EH (cell line): ENCODE measurements at regions not wholly inside any gene's neighbourhood (a gene's known extent, or its start where the extent isn't known, plus 50 kb on each side); places are given as distances from the start of the nearest gene placed in this dataset.
A peak's percentile ranks its signal among the peaks of the same experiment; 100 is the strongest.
"Not testable (repeated sequence)": the region's sequence is repeated elsewhere in the genome, so short reads cannot be mapped to it uniquely, and the experiment has no call there.

Source experiments
- DNase-seq: peaks from one replicate; pipeline ENCODE4 v3.0.0-alpha.2; 2015; ENCODE audit warnings: low read depth

- not testable (repeated sequence) for DNase-seq
Observed at GRCh38 chr5:7299731-7300130, 96.2 kb upstream of the ADCY2 start.

GRCh38 chr5:7305000-7305674, 90.8 kb upstream of the ADCY2 start:
- not testable (repeated sequence) for DNase-seq

GRCh38 chr5:7306556-7306955, 89.4 kb upstream of the ADCY2 start:
- not testable (repeated sequence) for DNase-seq

GRCh38 chr5:7307709-7308108, 88.2 kb upstream of the ADCY2 start:
- not testable (repeated sequence) for DNase-seq

GRCh38 chr5:7309715-7310114, 86.2 kb upstream of the ADCY2 start:
- not testable (repeated sequence) for DNase-seq

- DNase-seq: peak; percentile 39
Observed at GRCh38 chr5:7310656-7311055, 85.3 kb upstream of the ADCY2 start.

- no peak for DNase-seq
Observed at GRCh38 chr5:7315118-7315517, 80.8 kb upstream of the ADCY2 start.

- DNase-seq: peak; percentile 59
Observed at GRCh38 chr5:7317751-7318150, 78.2 kb upstream of the ADCY2 start.

GRCh38 chr5:7320701-7321301, 75.1 kb upstream of the ADCY2 start:
- DNase-seq: peak; percentile 16

GRCh38 chr5:7321724-7322123, 74.2 kb upstream of the ADCY2 start:
- peak; percentile 97 for DNase-seq

- no peak for DNase-seq
Observed at GRCh38 chr5:7324919-7325318, 71.0 kb upstream of the ADCY2 start.

- DNase-seq: no peak
Observed at GRCh38 chr5:7325975-7326913, 69.7 kb upstream of the ADCY2 start.

- no peak for DNase-seq
Observed at GRCh38 chr5:7329141-7329540, 66.8 kb upstream of the ADCY2 start.

- no peak for DNase-seq
Observed at GRCh38 chr5:7329712-7330111, 66.2 kb upstream of the ADCY2 start.

- DNase-seq: peak; percentile 24
Observed at GRCh38 chr5:7330256-7330655, 65.7 kb upstream of the ADCY2 start.

- DNase-seq: no peak
Observed at GRCh38 chr5:7331131-7331530, 64.8 kb upstream of the ADCY2 start.
